ENCODE measurements at regions not wholly inside any gene's neighbourhood (a gene's known extent, or its start where the extent isn't known, plus 50 kb on each side); places are given as distances from the start of the nearest gene placed in this dataset.

DNA sequence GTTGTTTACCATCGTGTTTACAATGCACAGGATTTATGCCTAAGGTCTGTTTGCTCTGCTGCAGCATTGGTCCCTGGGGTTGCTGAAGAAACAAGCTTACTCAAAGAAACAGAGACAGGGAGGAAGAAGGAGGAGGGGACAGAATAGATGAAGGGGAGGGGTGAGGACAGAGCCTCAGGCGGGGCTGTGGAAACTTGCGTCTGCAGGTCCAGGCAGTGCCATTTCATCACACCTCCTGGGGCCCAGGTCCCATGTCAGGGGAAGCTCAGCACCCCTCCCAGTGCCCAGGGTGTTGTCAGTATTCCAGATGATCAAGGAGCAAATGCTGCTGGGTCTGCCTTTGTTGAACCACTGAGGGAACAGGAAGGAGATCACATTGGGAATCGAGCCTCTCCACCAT lies 1406.8 kb downstream of the TBC1D22A start:
- DNase-seq: no peak

DNA sequence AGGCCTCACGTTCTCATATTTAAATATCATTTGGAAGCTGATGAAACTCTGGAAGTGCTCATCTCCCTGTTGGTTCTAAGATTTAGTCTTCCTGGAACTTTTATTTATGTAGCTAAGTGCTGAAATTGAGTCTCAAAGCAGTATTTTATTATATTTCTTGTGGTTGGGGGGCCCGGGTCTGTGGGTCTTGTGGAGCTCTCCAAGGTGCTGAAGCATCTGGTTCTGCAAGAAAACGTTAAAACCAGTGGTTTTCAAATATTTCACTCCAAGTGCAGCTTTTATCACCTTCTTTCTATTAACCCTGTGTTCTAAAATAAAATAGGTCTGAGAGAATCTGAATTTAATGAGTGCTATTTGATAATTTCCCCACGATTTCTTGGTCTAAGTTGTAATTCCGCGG lies 1404.8 kb downstream of the TBC1D22A start:
- DNase-seq: no peak

DNA sequence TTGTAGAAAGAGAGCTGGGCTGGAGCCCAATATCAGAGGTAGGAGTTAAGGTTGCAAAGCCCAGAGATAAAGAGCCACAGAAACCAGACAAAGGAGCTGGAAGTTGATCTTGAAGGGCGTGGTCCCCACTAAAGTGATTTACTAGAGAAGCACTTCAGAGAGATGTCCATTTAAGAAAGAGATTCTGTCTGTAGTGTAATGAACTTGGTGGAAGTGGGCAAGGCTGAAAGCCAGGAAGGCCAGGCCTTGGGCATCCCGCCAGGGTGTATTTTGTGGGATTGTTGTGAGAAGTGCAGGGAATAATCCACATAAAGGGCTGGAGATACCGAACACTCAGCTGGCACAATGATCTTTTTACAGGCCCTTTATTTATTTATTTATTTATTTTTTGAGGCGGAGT lies 1398.8 kb downstream of the TBC1D22A start:
- no peak for DNase-seq

DNA sequence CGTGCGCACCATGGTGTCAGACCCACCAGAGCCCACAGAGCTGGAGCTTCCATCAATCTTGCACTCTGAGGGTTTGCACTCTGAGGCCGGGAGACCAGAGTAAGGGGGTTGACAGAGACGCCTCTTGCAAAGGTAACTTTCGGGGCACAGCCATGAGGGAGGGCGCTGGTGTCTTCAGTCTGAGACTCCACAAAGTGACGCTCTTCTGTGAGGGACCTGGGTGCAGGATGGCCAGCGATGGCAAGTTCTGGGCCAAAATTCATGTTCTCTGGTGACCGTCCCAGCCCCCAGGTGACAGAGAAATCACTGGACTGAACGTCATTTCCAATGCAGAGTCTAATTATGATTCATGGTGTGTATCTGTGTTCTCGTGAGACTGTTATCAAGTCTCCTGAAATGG lies 1395.2 kb downstream of the TBC1D22A start:
- no peak for DNase-seq

DNA sequence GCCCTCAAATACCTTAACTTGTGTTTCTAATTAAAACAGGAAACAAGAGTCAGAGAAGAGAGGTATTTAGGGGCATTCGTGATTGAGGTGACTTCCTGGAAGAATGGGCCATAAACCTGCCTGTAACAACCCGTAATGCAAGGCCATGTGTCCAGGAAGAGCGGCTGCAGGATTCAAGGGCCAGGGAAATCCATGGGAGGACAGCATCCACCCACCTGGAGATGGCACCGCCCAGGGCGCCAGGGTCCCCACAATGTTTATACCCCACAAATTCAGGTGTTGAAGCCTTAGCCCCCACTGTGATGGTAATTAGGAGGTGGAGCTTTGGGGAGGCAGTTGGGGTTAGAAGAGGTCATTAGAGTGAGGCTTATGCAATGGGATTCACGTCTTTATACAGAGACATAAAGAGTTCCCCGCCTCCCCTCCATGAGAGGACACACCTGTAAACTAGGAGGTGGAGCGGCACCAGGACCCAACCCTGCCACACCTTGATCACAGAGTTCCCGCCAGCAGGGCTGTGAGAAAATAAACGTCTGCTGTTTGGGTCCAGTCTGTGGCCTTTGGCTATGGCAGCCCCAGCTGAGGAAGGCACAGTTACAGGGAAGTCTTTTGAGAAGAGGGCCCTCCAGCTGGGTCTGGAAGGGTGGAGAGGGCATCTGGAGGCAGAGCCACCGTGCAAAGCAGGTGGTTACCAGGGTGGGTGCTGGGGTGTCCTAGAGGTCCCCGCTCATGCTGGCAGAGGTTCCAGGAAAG lies 1394.3 kb downstream of the TBC1D22A start:
- DNase-seq: no peak

DNA sequence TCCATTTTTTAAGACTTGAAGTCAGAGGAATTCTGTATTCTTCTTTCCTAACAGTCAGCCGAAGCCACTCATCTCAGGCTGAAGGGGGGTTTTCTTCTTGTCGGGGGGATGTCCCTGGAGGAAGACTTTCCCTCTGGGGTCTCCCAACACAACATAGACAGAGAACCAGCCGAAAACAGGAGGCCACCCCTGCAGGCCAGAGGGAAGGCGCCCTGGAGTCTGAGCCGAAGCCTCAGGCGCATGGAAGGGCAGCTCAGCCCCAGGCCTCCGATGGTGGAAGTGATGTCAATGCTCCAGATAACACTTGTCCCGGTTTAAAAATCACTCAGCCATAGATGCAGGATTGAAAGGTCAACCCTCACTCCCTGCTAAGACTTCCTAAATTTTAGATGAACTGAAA lies 1393.0 kb downstream of the TBC1D22A start:
- no peak for DNase-seq

DNA sequence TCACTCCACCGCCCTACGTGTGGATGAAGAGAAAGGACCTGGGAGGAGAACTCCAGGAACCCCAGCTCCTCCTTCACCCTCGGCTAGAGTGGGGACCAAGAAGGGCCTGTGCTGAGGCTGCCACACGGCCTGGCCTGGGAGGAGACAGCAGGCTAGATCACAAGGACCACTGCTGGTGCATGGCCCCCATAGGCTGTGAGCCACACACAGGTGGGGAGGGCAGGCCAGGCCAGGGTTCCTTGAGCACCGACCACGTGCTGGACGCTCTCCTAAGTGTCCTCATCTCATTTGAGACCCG lies 1392.4 kb downstream of the TBC1D22A start:
- no peak for DNase-seq

DNA sequence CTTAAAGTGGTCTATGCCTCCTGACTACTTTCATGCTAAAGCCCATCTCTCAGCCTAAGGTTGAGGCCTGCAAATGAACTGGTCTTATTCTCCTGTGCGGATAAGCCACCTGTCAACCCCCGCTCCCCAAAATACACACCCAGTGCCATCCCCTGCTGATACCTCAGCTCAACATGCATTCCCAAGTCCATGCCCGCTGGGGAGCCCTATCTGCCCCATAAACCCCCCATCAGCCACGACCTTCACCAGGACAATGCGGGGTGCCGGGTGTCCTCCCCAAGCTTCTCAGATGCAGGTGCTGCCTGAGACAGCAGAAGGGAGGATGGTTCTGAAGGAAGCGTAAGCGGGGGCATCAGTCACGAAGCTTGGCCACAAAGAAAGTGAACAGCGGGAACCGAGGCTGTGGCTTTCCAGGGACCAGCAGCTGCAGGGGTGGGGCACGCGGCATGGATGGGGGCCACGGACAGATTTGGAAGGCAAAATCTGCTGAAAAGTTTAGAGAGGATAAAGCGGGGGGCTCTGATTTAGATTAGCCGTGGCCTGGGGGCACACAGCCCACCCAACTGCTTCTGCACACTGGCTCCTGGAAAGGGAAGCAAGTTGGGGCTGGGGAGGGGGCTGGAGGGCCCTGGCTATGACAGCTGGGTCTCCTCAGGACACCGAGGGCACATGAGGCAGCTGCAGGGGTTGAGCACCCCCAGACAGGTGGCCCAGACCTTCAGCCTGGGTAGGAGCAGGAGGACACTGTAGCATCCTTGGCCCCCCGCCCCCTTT lies 1391.9 kb downstream of the TBC1D22A start:
- no peak for DNase-seq

DNA sequence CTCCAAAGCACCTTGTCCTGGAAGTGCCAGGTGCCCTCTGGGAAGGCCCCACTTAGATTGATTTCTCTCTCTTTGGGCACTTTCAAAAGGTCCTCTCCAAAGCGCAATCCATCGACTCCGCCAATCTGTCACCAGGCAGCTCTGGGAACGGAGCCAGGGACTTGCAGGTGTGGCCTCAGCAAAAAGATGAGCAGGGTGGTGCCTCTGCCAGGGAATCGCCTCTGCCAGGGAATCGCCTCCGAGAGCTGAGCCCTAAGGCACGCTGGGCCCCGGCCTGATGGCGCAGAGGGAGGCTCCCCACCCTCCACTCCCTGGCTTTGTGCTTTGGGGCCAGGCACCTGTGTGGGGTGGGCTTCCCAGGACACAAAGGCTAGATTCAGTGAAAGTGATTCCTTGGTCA lies 1391.3 kb downstream of the TBC1D22A start:
- DNase-seq: no peak

DNA sequence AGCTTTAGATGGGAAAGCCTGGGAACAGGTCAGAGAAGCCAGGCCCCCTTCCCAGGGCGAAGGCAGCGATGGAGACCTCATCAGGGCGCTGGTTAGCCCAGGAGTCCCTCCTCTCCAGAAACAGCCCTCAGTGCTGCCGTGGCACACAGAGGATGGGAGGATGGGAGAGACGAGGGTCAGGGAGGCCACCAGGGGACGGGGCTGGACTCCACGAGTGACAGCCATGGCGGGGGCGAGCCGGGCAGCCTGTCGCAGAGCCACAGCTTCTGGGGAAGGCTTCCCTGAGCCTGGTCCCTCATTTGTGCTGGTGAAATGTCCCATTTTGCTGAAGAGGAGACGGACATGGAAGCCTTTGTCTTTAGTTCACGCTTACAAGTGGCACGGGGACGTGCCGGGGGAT lies 1390.5 kb downstream of the TBC1D22A start:
- no peak for DNase-seq

DNA sequence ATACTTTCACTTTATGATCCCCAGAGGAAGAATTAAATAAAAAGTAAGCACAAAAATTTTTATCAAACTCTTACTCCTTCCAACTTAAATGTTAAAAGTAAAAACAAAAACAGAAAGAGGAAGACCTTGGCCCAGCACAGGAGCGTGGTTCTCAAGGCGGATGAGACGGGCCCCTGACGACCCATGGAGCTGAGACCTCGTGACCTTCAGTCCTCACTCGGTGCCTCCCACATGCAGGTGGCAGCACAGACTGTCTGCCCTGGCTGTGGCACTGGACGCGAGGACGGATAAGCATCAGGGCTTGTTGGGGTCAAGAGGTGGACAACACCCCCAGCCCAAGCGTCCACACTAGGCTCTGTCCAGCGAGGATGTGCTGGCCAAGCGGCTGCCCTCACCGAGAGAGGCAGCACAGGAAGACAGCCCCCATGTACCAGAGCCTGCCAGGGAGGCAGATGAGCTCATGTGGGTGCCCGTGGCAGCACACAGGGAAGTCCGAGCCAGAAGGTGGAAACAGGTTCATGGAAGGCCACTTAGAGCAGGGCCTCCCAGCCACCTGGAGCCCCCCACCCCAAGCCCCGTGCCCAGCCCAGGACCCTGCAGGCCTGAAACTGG lies 1389.8 kb downstream of the TBC1D22A start:
- DNase-seq: no peak

DNA sequence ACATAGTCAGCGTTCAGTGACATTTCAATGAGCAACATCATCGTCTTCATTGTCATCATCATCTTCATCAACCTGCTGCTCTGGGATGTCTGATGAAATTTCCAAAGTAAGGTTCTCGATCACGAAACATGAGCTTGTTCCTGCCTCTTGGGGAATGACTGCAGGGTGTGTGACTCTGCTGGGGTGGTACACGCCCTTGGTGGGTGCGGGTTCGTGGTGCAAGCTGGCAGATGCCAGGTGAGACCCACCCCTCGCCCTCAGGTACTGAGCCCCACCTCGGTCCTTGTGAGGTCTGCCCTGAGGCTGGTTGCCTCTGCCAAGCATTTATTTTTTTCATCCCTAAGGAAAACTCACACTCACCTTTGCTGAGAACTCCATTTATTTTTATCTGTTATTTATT lies 1389.2 kb downstream of the TBC1D22A start:
- DNase-seq: no peak

DNA sequence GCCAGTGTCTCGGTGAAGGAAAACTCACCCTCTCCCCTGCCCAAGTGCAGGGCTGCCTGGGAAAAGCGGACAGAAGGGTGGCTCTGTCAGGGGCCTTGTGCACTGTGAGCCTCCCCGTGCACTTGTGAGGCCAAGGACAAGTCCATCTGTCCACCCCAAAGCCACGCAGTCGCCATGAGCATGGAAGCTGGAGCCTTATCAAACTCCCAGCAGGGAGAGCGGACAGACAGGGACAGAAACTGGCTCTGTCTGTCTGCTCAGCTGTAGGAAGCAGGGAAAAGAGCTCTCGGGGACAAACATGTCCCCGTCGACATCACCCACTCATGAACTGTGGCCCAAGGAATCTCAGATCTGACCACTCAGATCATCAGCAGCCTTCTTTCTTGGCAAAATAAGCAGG lies 1385.4 kb downstream of the TBC1D22A start:
- no peak for DNase-seq

DNA sequence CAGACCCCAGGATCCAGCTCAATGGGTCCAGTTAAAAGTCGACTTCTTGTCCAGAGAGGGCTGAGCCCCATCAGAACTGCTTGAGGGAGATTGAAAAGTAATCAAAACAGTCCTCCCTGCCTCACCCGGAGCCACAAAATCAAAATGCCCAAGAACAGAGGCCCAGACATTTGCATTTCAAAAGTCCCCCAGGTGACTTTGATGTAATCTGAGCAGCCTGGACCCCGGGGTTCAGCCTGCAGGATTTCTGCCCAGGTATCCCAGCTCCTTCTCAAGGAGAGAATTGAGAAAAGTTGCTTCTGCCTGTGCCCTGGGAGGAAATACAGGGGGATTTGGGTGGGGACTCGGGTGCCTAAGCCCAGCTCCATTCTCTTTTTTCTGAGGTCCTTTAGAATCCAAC lies 1385.0 kb downstream of the TBC1D22A start:
- DNase-seq: no peak

DNA sequence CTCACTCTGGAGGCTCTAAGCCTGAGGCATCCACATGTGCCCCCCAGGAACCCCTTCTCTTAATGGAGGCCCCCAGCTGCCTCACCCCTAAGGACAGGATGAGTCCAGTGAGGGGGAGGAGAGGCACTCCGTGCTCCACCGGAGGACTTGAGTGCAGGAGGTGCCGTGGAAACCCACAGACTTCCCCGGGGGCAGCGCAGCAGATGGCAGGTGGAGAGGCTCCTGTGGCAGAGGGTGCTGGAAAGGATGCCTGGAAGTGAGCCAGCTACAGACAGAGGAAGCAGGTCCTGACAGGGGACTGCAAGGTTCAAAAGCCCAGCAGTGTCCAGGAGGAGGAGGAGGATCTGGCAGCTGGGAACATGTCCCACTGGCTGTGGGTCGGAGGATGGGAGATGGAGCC lies 1384.0 kb downstream of the TBC1D22A start:
- DNase-seq: no peak

DNA sequence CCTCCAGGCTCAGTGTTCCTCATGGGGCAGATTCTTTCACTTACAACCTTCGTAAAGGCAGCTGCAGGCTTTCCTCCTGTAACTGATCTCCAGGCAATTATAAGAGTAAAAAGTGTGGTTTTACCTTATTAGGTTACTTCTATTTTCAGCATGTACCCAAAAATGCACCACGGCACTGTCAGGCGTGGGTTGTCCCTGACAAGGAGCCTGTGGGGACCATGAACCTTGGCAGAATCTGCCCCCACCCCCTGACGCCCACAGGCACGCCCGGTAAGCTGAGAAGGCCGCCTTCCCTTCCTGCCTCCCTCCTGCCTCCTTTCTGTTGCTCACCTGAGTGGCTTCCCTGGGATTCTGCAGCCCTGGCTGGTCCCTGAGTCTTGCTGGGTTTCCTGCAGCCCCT lies 1383.3 kb downstream of the TBC1D22A start:
- DNase-seq: no peak

DNA sequence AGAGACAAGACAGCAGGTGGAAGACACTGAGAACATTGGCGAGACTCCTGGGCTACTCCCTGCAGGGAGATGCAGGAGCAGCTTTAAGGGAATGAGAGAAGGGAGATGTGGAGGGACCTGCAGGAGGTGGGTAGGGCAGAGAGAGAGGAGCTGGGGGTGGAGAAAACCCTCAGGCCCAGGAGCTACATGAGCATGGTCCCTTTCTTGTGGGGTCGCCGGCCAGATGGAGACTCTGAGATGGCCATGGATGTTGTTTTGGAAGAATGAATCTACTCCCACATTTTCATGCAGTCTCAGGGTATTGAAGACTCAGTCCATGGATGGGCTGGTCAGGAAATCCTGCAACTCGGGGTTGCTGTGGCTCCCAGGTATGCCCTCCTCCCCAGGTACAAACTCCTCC lies 1381.9 kb downstream of the TBC1D22A start:
- no peak for DNase-seq

DNA sequence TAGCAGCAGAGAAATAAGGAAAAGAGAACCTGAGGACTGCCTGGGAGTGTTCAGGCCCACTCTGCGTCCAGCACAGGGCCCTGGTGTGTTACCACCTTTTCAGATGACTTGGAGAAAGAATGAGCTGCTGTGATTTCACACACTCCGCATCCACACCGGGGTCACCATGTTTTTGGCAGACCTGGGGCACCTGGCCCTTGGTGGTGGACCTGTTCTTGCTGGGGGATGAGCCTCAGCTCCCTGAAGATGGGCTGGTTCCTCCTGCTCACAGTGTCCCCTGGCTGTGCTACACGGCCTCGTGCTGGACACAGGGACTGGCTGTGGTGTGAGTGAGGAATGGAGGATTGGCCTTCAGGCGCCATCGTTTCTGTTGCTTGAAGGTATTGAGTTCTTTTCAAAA lies 1381.4 kb downstream of the TBC1D22A start:
- DNase-seq: no peak

DNA sequence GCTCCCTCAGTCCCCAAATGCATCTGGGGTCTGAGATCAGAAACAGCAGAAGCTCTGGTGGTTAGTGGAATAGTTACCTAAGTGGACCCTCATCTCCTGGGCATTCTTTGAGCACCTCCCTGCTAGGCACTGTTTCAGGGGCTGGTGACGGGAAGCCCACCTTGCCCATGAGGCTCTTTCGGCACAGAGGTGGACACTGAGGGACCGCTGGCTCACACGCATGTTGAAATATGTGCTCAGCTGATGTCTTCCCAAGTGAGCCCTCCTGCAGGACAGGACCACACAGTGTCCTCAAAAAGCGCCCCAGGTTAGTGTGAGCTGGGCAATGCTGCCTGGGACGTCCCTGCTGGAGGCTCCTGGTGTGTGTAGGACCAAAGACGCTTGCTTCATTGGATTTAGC lies 1379.9 kb downstream of the TBC1D22A start:
- no peak for DNase-seq

DNA sequence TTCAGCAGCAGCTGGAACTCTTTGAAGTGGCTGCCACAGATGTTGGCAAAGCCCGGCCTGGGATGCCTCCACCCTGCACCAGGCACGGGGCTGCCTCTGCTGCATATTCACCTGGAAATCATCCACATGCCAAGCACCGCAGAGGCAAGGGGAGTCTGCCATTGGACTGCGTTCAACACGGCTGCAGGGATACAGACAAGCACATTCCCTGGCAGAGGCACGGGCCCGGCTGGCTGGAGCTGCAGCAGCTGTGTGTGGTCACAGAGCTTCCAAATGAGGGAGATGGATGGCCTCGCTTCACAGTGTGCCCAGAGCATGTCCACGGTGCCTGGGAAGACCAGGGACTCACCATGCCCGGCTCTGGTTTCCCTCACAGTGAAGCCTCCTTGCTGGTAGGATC lies 1378.9 kb downstream of the TBC1D22A start:
- DNase-seq: no peak

DNA sequence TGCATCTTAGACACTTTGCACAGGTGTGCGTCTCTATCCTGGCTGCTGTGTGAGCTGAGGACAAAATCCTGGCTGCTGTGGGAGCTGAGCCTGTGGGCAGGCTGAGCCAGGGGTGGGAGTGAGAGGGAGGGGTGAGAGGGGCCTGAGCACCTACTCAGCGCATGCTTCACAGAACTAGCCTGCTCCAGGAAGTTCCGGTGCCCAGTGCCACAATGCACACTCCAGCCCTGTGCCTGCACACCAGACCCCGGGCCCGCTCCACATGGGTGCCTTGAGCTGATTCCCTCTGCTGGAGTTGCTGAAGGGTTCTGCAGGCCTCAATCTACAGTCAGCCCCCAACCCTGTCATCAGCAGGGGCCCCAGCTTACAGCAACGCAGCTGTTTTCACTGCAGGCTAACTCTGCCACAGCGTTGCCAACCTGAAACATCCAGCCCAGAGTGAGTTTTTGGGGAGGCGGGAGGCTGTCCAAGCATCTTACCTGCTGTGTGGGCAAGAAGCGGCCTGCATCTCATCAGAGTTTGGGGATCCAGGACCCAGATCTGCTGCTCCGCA lies 1377.9 kb downstream of the TBC1D22A start:
- DNase-seq: no peak

DNA sequence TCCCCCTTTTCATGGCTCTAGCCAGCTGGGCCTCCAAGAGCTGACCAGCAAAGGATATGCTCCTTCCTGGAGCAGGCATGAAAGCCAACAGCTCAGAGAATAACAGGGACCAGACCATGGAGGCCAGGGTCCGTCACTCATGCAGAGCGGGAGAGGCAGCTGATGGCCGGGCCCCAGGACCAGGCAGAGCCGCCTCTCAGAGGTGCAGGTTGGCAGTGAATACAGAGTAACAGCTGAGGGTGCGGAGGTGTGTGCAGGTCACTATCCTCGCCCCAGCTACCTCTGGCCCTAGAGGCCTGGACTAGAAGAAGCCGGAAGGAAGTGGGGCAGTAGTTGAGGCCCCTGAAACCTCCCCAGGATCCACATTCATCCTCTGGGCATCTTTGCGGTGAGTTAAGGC lies 1377.3 kb downstream of the TBC1D22A start:
- no peak for DNase-seq

DNA sequence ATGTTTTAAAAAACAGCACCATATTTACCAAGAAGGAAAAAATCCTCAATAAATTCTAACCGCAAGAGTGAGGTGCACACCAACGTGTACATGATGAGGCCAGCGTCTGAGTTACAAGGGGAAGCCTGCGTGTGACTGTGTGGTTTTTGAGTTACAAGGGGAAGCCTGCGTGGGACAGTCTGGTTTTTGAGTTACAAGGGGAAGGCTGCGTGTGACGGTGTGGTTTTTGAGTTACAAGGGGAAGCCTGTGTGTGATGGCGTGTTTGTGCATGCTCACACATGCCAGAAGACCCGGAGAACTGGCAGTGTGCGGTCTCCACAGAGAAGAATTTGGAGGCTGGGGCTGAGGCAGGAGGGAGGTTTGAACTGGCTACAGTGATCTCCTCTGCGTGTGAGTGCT lies 1376.4 kb downstream of the TBC1D22A start:
- DNase-seq: no peak

DNA sequence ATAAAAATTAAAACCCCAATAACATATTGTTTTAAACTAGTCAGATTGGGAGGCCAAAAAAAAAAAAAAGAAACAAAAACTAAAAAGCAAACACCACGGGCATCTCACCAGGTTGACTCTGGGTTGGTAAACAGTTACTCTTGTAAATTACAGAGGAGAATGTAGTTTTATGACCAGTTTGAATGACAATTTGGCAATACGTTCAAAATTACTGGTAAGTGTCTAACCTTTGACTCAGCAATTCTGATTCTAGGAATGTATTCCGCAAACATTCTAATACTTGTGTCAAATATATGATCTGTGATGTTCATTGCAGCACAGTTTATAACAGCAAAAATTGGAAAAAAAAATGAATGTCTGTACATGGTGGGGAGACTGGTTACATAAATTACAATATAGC lies 1376.0 kb downstream of the TBC1D22A start:
- DNase-seq: no peak
